HEK293 (cell line): ENCODE measurements at regions not wholly inside any gene's neighbourhood (a gene's known extent, or its start where the extent isn't known, plus 50 kb on each side); places are given as distances from the start of the nearest gene placed in this dataset.

Source experiments
- MEIS1 ChIP-seq: sonication (generic); formaldehyde crosslinking; IDR thresholded peaks from 2 replicates; pipeline ENCODE4 v1.8.1; 2022; ENCODE audit warnings: missing genetic modification reagents, mild to moderate bottlenecking, borderline replicate concordance
- ZNF350 ChIP-seq: fragments of 450-650 bp; formaldehyde crosslinking; IDR thresholded peaks from 2 replicates; pipeline ENCODE4 v1.5.0; 2017; ENCODE audit warnings: missing biosample characterization, mild to moderate bottlenecking, missing genetic modification characterization
- ZNF354C ChIP-seq: fragments of 450-650 bp; formaldehyde crosslinking; IDR thresholded peaks from 2 replicates; pipeline ENCODE4 v1.5.1; 2016; ENCODE audit warnings: missing biosample characterization, missing genetic modification characterization, low read depth, borderline replicate concordance
- ZNF510 ChIP-seq: fragments of 450-650 bp; formaldehyde crosslinking; IDR thresholded peaks from 2 replicates; pipeline ENCODE4 v1.5.1; 2018; ENCODE audit warnings: mild to moderate bottlenecking, missing genetic modification characterization, missing biosample characterization; ENCODE audit not compliant: insufficient replicate concordance
- ZSCAN16 ChIP-seq: fragments of 450-650 bp; formaldehyde crosslinking; IDR thresholded peaks from 2 replicates; pipeline ENCODE4 v1.5.1; 2016; ENCODE audit warnings: missing biosample characterization, missing genetic modification characterization
- ZSCAN30 ChIP-seq: fragments of 450-650 bp; IDR thresholded peaks from 2 replicates; pipeline ENCODE4 v1.5.1; 2018; ENCODE audit warnings: missing biosample characterization, mild to moderate bottlenecking, missing genetic modification characterization, moderate library complexity
- TF ChIP-seq, protein P1 (sequence below): fragments of 450-650 bp; formaldehyde crosslinking; IDR thresholded peaks from 2 replicates; pipeline ENCODE4 v1.5.1; 2016; ENCODE audit warnings: missing biosample characterization, missing genetic modification characterization
- TF ChIP-seq, protein P2 (sequence below): fragments of 450-650 bp; formaldehyde crosslinking; IDR thresholded peaks from 2 replicates; pipeline ENCODE4 v1.5.1; 2016; ENCODE audit warnings: missing biosample characterization, missing genetic modification characterization, low read depth
- TF ChIP-seq, protein P3 (sequence below): fragments of 450-650 bp; formaldehyde crosslinking; IDR thresholded peaks from 2 replicates; pipeline ENCODE4 v1.5.1; 2016; ENCODE audit warnings: missing biosample characterization, missing genetic modification characterization
- TF ChIP-seq, protein P4 (sequence below): fragments of 450-650 bp; formaldehyde crosslinking; IDR thresholded peaks from 2 replicates; pipeline ENCODE4 v1.5.1; 2016; ENCODE audit warnings: missing biosample characterization, missing genetic modification characterization
- TF ChIP-seq, protein P5 (sequence below): fragments of 450-650 bp; formaldehyde crosslinking; IDR thresholded peaks from 2 replicates; pipeline ENCODE4 v1.5.1; 2016; ENCODE audit warnings: missing biosample characterization, missing genetic modification characterization

DNA sequence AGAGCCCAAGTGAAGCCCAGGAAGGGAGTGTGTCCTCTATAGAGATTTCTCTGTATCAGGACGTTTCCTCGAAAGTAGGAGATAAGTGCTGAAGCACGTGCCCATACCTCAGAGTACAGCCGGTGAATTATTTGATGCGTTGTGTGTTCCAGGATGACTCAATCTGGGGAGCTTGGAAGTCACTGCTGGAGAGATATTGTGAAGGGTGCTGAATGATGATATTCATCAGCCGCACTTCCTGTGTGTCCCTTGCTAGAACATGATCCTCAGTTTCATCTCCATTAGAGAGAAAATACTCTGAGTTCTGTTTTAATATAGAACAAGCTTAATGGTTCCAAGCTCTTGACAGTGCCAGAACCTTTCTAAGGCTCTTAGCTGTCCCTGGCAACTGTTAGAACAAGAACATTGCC, 402.3 kb upstream of the ADAMTSL1 start:
- TF ChIP-seq, protein P1, sequence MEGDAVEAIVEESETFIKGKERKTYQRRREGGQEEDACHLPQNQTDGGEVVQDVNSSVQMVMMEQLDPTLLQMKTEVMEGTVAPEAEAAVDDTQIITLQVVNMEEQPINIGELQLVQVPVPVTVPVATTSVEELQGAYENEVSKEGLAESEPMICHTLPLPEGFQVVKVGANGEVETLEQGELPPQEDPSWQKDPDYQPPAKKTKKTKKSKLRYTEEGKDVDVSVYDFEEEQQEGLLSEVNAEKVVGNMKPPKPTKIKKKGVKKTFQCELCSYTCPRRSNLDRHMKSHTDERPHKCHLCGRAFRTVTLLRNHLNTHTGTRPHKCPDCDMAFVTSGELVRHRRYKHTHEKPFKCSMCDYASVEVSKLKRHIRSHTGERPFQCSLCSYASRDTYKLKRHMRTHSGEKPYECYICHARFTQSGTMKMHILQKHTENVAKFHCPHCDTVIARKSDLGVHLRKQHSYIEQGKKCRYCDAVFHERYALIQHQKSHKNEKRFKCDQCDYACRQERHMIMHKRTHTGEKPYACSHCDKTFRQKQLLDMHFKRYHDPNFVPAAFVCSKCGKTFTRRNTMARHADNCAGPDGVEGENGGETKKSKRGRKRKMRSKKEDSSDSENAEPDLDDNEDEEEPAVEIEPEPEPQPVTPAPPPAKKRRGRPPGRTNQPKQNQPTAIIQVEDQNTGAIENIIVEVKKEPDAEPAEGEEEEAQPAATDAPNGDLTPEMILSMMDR (tag by site-specific recombination), result no peak
- TF ChIP-seq, protein P2, sequence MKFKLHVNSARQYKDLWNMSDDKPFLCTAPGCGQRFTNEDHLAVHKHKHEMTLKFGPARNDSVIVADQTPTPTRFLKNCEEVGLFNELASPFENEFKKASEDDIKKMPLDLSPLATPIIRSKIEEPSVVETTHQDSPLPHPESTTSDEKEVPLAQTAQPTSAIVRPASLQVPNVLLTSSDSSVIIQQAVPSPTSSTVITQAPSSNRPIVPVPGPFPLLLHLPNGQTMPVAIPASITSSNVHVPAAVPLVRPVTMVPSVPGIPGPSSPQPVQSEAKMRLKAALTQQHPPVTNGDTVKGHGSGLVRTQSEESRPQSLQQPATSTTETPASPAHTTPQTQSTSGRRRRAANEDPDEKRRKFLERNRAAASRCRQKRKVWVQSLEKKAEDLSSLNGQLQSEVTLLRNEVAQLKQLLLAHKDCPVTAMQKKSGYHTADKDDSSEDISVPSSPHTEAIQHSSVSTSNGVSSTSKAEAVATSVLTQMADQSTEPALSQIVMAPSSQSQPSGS (tag by site-specific recombination), result no peak
- TF ChIP-seq, protein P3, sequence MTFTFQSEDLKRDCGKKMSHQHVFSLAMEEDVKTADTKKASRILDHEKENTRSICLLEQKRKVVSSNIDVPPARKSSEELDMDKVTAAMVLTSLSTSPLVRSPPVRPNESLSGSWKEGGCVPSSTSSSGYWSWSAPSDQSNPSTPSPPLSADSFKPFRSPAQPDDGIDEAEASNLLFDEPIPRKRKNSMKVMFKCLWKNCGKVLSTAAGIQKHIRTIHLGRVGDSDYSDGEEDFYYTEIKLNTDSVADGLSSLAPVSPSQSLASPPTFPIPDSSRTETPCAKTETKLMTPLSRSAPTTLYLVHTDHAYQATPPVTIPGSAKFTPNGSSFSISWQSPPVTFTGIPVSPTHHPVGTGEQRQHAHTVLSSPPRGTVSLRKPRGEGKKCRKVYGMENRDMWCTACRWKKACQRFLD, result no peak
- TF ChIP-seq, protein P4, sequence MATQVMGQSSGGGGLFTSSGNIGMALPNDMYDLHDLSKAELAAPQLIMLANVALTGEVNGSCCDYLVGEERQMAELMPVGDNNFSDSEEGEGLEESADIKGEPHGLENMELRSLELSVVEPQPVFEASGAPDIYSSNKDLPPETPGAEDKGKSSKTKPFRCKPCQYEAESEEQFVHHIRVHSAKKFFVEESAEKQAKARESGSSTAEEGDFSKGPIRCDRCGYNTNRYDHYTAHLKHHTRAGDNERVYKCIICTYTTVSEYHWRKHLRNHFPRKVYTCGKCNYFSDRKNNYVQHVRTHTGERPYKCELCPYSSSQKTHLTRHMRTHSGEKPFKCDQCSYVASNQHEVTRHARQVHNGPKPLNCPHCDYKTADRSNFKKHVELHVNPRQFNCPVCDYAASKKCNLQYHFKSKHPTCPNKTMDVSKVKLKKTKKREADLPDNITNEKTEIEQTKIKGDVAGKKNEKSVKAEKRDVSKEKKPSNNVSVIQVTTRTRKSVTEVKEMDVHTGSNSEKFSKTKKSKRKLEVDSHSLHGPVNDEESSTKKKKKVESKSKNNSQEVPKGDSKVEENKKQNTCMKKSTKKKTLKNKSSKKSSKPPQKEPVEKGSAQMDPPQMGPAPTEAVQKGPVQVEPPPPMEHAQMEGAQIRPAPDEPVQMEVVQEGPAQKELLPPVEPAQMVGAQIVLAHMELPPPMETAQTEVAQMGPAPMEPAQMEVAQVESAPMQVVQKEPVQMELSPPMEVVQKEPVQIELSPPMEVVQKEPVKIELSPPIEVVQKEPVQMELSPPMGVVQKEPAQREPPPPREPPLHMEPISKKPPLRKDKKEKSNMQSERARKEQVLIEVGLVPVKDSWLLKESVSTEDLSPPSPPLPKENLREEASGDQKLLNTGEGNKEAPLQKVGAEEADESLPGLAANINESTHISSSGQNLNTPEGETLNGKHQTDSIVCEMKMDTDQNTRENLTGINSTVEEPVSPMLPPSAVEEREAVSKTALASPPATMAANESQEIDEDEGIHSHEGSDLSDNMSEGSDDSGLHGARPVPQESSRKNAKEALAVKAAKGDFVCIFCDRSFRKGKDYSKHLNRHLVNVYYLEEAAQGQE (tag by site-specific recombination), result no peak
- TF ChIP-seq ZNF354C (tag by site-specific recombination) (no peak), ZSCAN30 (no peak), ZSCAN16 (tag by site-specific recombination) (no peak), MEIS1 (CRISPR knock-in tag) (no peak), ZNF350 (tag by site-specific recombination) (no peak), ZNF510 (tag by site-specific recombination) (no peak)
- TF ChIP-seq, protein P5, sequence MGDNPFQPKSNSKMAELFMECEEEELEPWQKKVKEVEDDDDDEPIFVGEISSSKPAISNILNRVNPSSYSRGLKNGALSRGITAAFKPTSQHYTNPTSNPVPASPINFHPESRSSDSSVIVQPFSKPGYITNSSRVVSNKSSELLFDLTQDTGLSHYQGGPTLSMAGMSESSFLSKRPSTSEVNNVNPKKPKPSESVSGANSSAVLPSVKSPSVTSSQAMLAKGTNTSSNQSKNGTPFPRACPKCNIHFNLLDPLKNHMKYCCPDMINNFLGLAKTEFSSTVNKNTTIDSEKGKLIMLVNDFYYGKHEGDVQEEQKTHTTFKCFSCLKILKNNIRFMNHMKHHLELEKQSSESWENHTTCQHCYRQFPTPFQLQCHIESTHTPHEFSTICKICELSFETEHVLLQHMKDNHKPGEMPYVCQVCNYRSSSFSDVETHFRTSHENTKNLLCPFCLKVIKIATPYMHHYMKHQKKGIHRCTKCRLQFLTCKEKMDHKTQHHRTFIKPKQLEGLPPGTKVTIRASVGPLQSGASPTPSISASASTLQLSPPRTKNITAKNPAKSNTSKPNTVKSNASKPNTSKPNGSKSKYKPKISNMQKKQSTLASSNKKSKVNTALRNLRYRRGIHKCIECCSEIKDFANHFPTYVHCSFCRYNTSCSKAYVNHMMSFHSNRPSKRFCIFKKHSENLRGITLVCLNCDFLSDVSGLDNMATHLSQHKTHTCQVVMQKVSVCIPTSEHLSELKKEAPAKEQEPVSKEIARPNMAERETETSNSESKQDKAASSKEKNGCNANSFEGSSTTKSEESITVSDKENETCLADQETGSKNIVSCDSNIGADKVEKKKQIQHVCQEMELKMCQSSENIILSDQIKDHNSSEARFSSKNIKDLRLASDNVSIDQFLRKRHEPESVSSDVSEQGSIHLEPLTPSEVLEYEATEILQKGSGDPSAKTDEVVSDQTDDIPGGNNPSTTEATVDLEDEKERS, result no peak
